Fibroblast of villous mesenchyme (primary cell): ENCODE measurements at regions not wholly inside any gene's neighbourhood (a gene's known extent, or its start where the extent isn't known, plus 50 kb on each side); places are given as distances from the start of the nearest gene placed in this dataset.

Source experiments
- DNase-seq: peaks from one replicate; pipeline ENCODE4 v3.0.0-alpha.2; 2010; ENCODE audit warnings: low read depth
- H3K4me3 ChIP-seq: 2 replicates; pipeline ENCODE4 v1.5.1; 2011; ENCODE audit warnings: low read depth, mild to moderate bottlenecking, low read length
- CTCF ChIP-seq: IDR thresholded peaks from 2 replicates; pipeline ENCODE4 v1.5.1; 2012; ENCODE audit warnings: low read depth, mild to moderate bottlenecking, low read length; ENCODE audit not compliant: insufficient read depth

GRCh38 chr1:29697391-29697780, 461.1 kb downstream of the PTPRU start:
- no peak overlapping the region for H3K4me3 ChIP-seq
- no peak for TF ChIP-seq CTCF
- DNase-seq, result no peak

- H3K4me3 ChIP-seq, result no peak overlapping the region
- no peak for TF ChIP-seq CTCF
- DNase-seq, result no peak
Measured at GRCh38 chr1:29696656-29697390, 460.5 kb downstream of the PTPRU start.

GRCh38 chr1:29695803-29696202, 459.5 kb downstream of the PTPRU start:
- no peak overlapping the region for H3K4me3 ChIP-seq
- DNase-seq, result no peak
- TF ChIP-seq CTCF, result no peak

GRCh38 chr1:29695036-29695435, 458.7 kb downstream of the PTPRU start:
- no peak overlapping the region for H3K4me3 ChIP-seq
- DNase-seq, result no peak
- no peak for TF ChIP-seq CTCF

GRCh38 chr1:29691499-29691898, 455.2 kb downstream of the PTPRU start:
- no peak for DNase-seq
- H3K4me3 ChIP-seq, result no peak overlapping the region
- no peak for TF ChIP-seq CTCF

- DNase-seq, result no peak
- no peak for TF ChIP-seq CTCF
- H3K4me3 ChIP-seq, result no peak overlapping the region
Measured at GRCh38 chr1:29690156-29690555, 453.8 kb downstream of the PTPRU start.
